Fibroblast of lung (primary cell): ENCODE measurements at regions not wholly inside any gene's neighbourhood (a gene's known extent, or its start where the extent isn't known, plus 50 kb on each side); places are given as distances from the start of the nearest gene placed in this dataset.

Source experiments
- DNase-seq, 2 donors: peaks; one replicate each; pipeline versions ENCODE4 v3.0.0 to v3.0.0-alpha.2; 2010; ENCODE audit warnings: low read depth in 2 of 2
- H2AFZ ChIP-seq: 2 replicates; pipeline ENCODE4 v1.5.1; 2012; ENCODE audit warnings: low read length, control low read depth, inconsistent platforms
- H3K27ac ChIP-seq: 2 replicates; pipeline ENCODE4 v1.5.1; 2011; ENCODE audit warnings: low read length, control low read depth; ENCODE audit not compliant: insufficient read depth
- H3K27me3 ChIP-seq: 2 replicates; pipeline ENCODE4 v1.5.1; 2011; ENCODE audit warnings: mild to moderate bottlenecking, low read length; ENCODE audit not compliant: control insufficient read depth, insufficient read depth
- H3K36me3 ChIP-seq: 2 replicates; pipeline ENCODE4 v1.5.1; 2011; ENCODE audit warnings: low read length; ENCODE audit not compliant: control insufficient read depth, insufficient read depth
- H3K4me1 ChIP-seq: 2 replicates; pipeline ENCODE4 v1.5.1; 2011; ENCODE audit warnings: low read length; ENCODE audit not compliant: control insufficient read depth, insufficient read depth; ENCODE audit errors: extremely low read depth
- H3K4me2 ChIP-seq: 2 replicates; pipeline ENCODE4 v1.5.1; 2011; ENCODE audit warnings: low read length, control low read depth; ENCODE audit not compliant: insufficient read depth; ENCODE audit errors: extremely low read depth
- H3K4me3 ChIP-seq, 4 experiments: fragments of 200-600 bp in 1 of 4; sonication (generic) in 1 of 4; replicated peaks in 1 of 4; 2 replicates each; pipeline ENCODE4 v1.5.1; 2011 to 2016; ENCODE audit warnings: low read length in 4 of 4, low read depth in 3 of 4, mild to moderate bottlenecking in 3 of 4, control low read depth in 2 of 4, inconsistent platforms in 1 of 4, mixed read lengths in 1 of 4; ENCODE audit not compliant: insufficient read depth in 1 of 4; ENCODE audit errors: control extremely low read depth in 1 of 4
- H3K79me2 ChIP-seq: 2 replicates; pipeline ENCODE4 v1.5.1; 2012; ENCODE audit warnings: mild to moderate bottlenecking, low read length, inconsistent platforms; ENCODE audit not compliant: control insufficient read depth, insufficient read depth
- H3K9ac ChIP-seq: 2 replicates; pipeline ENCODE4 v1.5.1; 2011; ENCODE audit warnings: mild to moderate bottlenecking, low read length, control low read depth; ENCODE audit not compliant: insufficient read depth
- H3K9me3 ChIP-seq: 2 replicates; pipeline ENCODE4 v1.5.1; 2012; ENCODE audit warnings: low read depth, low read length; ENCODE audit not compliant: control insufficient read depth, insufficient read depth
- H4K20me1 ChIP-seq: 2 replicates; pipeline ENCODE4 v1.5.1; 2011; ENCODE audit warnings: low read length; ENCODE audit not compliant: control insufficient read depth, insufficient read depth; ENCODE audit errors: extremely low read depth
- CTCF ChIP-seq, 2 donors: IDR thresholded peaks in 1 of 2; conservative IDR thresholded peaks in 1 of 2; 1 replicate in 1 of 2; 2 replicates in 1 of 2; pipeline ENCODE4 v1.5.1; 2011 to 2012; ENCODE audit warnings: low read length in 2 of 2, control low read depth in 1 of 2, inconsistent platforms in 1 of 2, low read depth in 1 of 2, mild to moderate bottlenecking in 1 of 2
- EZH2 ChIP-seq: IDR thresholded peaks from 2 replicates; pipeline ENCODE4 v1.5.1; 2012; ENCODE audit warnings: low read length, control low read depth, mild to moderate bottlenecking; ENCODE audit errors: missing control alignments

- Histone ChIP-seq H3K27ac (peak overlapping the region; percentile 80), H3K27me3 (no peaks in the 10 kb centered on the region), H3K79me2 (no peaks in the 10 kb centered on the region), H4K20me1 (no peaks in the 10 kb centered on the region), H3K4me2 (peak overlapping the region; percentile 51), H3K9ac (no peak overlapping the region), H3K4me1 (peaks cover 8% of the 10 kb centered on the region), H3K9me3 (no peaks in the 10 kb centered on the region), H2AFZ (no peak overlapping the region), H3K36me3 (no peaks in the 10 kb centered on the region), H3K4me3 (no peak overlapping the region)
- TF ChIP-seq CTCF (conservative IDR thresholded peaks at IDR 0.05 in 1 of 2, IDR thresholded peaks at IDR 0.05 in 1 of 2; ENCODE audit: low read depth in 1 of 2, low read length in 2 of 2) (no peak), EZH2 (no peak)
- peak; percentile 34 to 36 for DNase-seq
Observed at GRCh38 chr14:103199124-103199523, 75.9 kb downstream of the TNFAIP2 start.

- Histone ChIP-seq H3K9ac (no peak overlapping the region), H3K36me3 (no peaks in the 10 kb centered on the region), H3K9me3 (no peaks in the 10 kb centered on the region), H3K4me3 (no peak overlapping the region), H3K27ac (no peak overlapping the region), H3K27me3 (no peaks in the 10 kb centered on the region), H3K4me2 (no peak overlapping the region), H4K20me1 (no peaks in the 10 kb centered on the region), H2AFZ (no peak overlapping the region), H3K4me1 (peaks cover 6% of the 10 kb centered on the region), H3K79me2 (no peaks in the 10 kb centered on the region)
- no peak for DNase-seq
- no peak for TF ChIP-seq EZH2
- TF ChIP-seq CTCF (conservative IDR thresholded peaks at IDR 0.05 in 1 of 2, IDR thresholded peaks at IDR 0.05 in 1 of 2; ENCODE audit: low read depth in 1 of 2, low read length in 2 of 2), result no peak
Observed at GRCh38 chr14:103201801-103202200, 78.5 kb downstream of the TNFAIP2 start.

GRCh38 chr14:103204852-103205540 lies 81.7 kb downstream of the TNFAIP2 start:
- H3K9ac ChIP-seq, result no peak overlapping the region
- no peaks in the 10 kb centered on the region for H3K36me3 ChIP-seq
- H3K4me2 ChIP-seq, result no peak overlapping the region
- no peak overlapping the region for H3K4me3 ChIP-seq
- H3K9me3 ChIP-seq, result no peaks in the 10 kb centered on the region
- H3K27me3 ChIP-seq, result no peaks in the 10 kb centered on the region
- peak; percentile 31 to 44 for DNase-seq
- TF ChIP-seq EZH2 (no peak), CTCF (conservative IDR thresholded peaks at IDR 0.05 in 1 of 2, IDR thresholded peaks at IDR 0.05 in 1 of 2; ENCODE audit: low read depth in 1 of 2, low read length in 2 of 2) (no peak)
- no peaks in the 10 kb centered on the region for H4K20me1 ChIP-seq
- no peak overlapping the region for H3K27ac ChIP-seq
- H2AFZ ChIP-seq, result no peak overlapping the region
- H3K79me2 ChIP-seq, result no peaks in the 10 kb centered on the region
- H3K4me1 ChIP-seq, result peaks cover 6% of the 10 kb centered on the region
